CD14-positive monocyte (primary cell): ENCODE measurements at regions not wholly inside any gene's neighbourhood (a gene's known extent, or its start where the extent isn't known, plus 50 kb on each side); places are given as distances from the start of the nearest gene placed in this dataset.

Experiments
- DNase-seq, 3 donors: peaks; one replicate each; pipeline ENCODE4 v3.0.0-alpha.2; 2011 to 2022
- H2AFZ ChIP-seq: 2 replicates; pipeline ENCODE4 v1.6.0; 2012; ENCODE audit warnings: mild to moderate bottlenecking, low read depth, low read length, inconsistent platforms; ENCODE audit not compliant: insufficient read depth, poor library complexity, severe bottlenecking
- H3K27ac ChIP-seq, 2 donors: 1 replicate in 1 of 2; 2 replicates in 1 of 2; pipeline ENCODE4 v1.5.1; 2012 to 2013; ENCODE audit warnings: low read length in 2 of 2, control low read depth in 1 of 2, inconsistent platforms in 1 of 2, low read depth in 1 of 2, mild to moderate bottlenecking in 1 of 2
- H3K27me3 ChIP-seq, 2 donors: one replicate each; pipeline versions ENCODE4 v1.6.0 to v1.6.1; 2011 to 2013; ENCODE audit warnings: low read length in 2 of 2; ENCODE audit not compliant: control insufficient read depth in 2 of 2, insufficient read depth in 2 of 2
- H3K36me3 ChIP-seq, 2 donors: replicated peaks in 1 of 2; 1 replicate in 1 of 2; 2 replicates in 1 of 2; pipeline versions ENCODE4 v1.5.1 to v1.6.1; 2012 to 2013; ENCODE audit warnings: low read length in 2 of 2, control low read depth in 1 of 2, inconsistent platforms in 1 of 2, mild to moderate bottlenecking in 1 of 2; ENCODE audit not compliant: insufficient read depth in 2 of 2, control insufficient read depth in 1 of 2
- H3K4me1 ChIP-seq, 2 donors: 1 replicate in 1 of 2; 2 replicates in 1 of 2; pipeline versions ENCODE4 v1.5.1 to v1.6.1; 2012 to 2013; ENCODE audit warnings: low read length in 2 of 2, control low read depth in 1 of 2, inconsistent platforms in 1 of 2, mild to moderate bottlenecking in 1 of 2, moderate library complexity in 1 of 2; ENCODE audit not compliant: insufficient read depth in 2 of 2, control insufficient read depth in 1 of 2
- H3K4me2 ChIP-seq: replicated peaks from 2 replicates; pipeline ENCODE3; 2012; ENCODE audit warnings: low read length, moderate library complexity, mild to moderate bottlenecking; ENCODE audit not compliant: poor library complexity, severe bottlenecking; ENCODE audit errors: extremely low read depth
- H3K4me3 ChIP-seq, 3 experiments: fragments of 200-600 bp in 1 of 3; sonication (generic) in 1 of 3; replicated peaks in 1 of 3; 1 replicate in 2 of 3; 2 replicates in 1 of 3; pipeline ENCODE4 v1.5.1; 2011 to 2013; ENCODE audit warnings: low read length in 3 of 3, mild to moderate bottlenecking in 3 of 3, control low read depth in 2 of 3, low read depth in 2 of 3, inconsistent platforms in 1 of 3, moderate library complexity in 1 of 3
- H3K79me2 ChIP-seq: 2 replicates; pipeline ENCODE4 v1.6.0; 2012; ENCODE audit warnings: mild to moderate bottlenecking, control low read depth, inconsistent platforms, low read length, moderate library complexity; ENCODE audit not compliant: insufficient read depth
- H3K9ac ChIP-seq: 2 replicates; pipeline ENCODE4 v1.6.0; 2017; ENCODE audit warnings: low read length, mild to moderate bottlenecking; ENCODE audit not compliant: insufficient read depth, poor library complexity, severe bottlenecking
- H3K9me3 ChIP-seq, 2 donors: replicated peaks in 1 of 2; 1 replicate in 1 of 2; 2 replicates in 1 of 2; pipeline versions ENCODE4 v1.5.1 to v1.6.1; 2012 to 2013; ENCODE audit warnings: low read length in 2 of 2, control low read depth in 1 of 2; ENCODE audit not compliant: control insufficient read depth in 1 of 2, insufficient read depth in 1 of 2
- H4K20me1 ChIP-seq: 2 replicates; pipeline ENCODE4 v1.6.0; 2012; ENCODE audit warnings: mild to moderate bottlenecking, low read length, control low read depth, moderate library complexity; ENCODE audit not compliant: insufficient read depth
- H3K27ac Mint-ChIP-seq, 7 donors: one replicate each; pipeline ENCODE4 v1.8.0; 2020; ENCODE audit warnings: mild to moderate bottlenecking in 7 of 7, mixed read lengths in 7 of 7, moderate library complexity in 6 of 7, inconsistent platforms in 2 of 7
- H3K27me3 Mint-ChIP-seq, 3 donors: one replicate each; pipeline ENCODE4 v1.8.0; 2021 to 2022; ENCODE audit warnings: low read depth in 3 of 3, mild to moderate bottlenecking in 3 of 3, mixed read lengths in 3 of 3, moderate library complexity in 3 of 3, inconsistent platforms in 1 of 3
- H3K36me3 Mint-ChIP-seq, 2 donors: one replicate each; pipeline ENCODE4 v1.8.0; 2020; ENCODE audit warnings: mixed read lengths in 2 of 2, inconsistent platforms in 1 of 2, mild to moderate bottlenecking in 1 of 2
- H3K4me1 Mint-ChIP-seq: one replicate; pipeline ENCODE4 v1.8.0; 2020; ENCODE audit warnings: mild to moderate bottlenecking, mixed read lengths
- H3K4me3 Mint-ChIP-seq, 2 donors: one replicate each; pipeline ENCODE4 v1.8.0; 2020; ENCODE audit warnings: mild to moderate bottlenecking in 2 of 2, mixed read lengths in 2 of 2, moderate library complexity in 1 of 2
- H3K9me3 Mint-ChIP-seq, 7 donors: one replicate each; pipeline ENCODE4 v1.8.0; 2020 to 2022; ENCODE audit warnings: mixed read lengths in 7 of 7, mild to moderate bottlenecking in 6 of 7, moderate library complexity in 6 of 7, inconsistent platforms in 2 of 7
- CTCF ChIP-seq: fragments of 200-600 bp; IDR thresholded peaks from one replicate; pipeline ENCODE4 v1.8.0; 2022; ENCODE audit warnings: antibody characterized with exemption, mild to moderate bottlenecking
- WGBS: methylation state at CpG from one replicate; pipeline ENCODE4 v1.1.5; 2013; ENCODE audit warnings: missing lambda C conversion rate; ENCODE audit not compliant: insufficient coverage; 5-methylcytosine and 5-hydroxymethylcytosine counted together
- intact Hi-C, 2 donors: fragments of 100-400 bp; cut with micrococcal nuclease; formaldehyde crosslinking; loops; one replicate each; pipeline versions ENCODE4 v1.15.0 to v1.15.1; 2023

- no CpG with 5 or more reads among the region's 4 CpGs for WGBS
- no peaks in the 10 kb centered on the region for H3K27me3 ChIP-seq
- Mint-ChIP-seq H3K36me3 (no peaks in the 10 kb centered on the region), H3K4me3 (no peak overlapping the region), H3K27me3 (no peaks in the 10 kb centered on the region), H3K4me1 (no peaks in the 10 kb centered on the region), H3K9me3 (peaks cover 2 to 12% (median 7%) of the 10 kb centered on the region in 7 donors), H3K27ac (no peak overlapping the region)
- H3K79me2 ChIP-seq = no peaks in the 10 kb centered on the region
- no peak overlapping the region for H3K4me2 ChIP-seq
- no peak overlapping the region for H2AFZ ChIP-seq
- no peaks in the 10 kb centered on the region for H4K20me1 ChIP-seq
- H3K4me3 ChIP-seq = no peak overlapping the region
- H3K9me3 ChIP-seq = peaks cover 0 to 8% of the 10 kb centered on the region in 2 donors
- H3K27ac ChIP-seq = no peak overlapping the region
- no peak overlapping the region for H3K9ac ChIP-seq
- TF ChIP-seq CTCF = no peak
- no peaks in the 10 kb centered on the region for H3K4me1 ChIP-seq
- H3K36me3 ChIP-seq = no peaks in the 10 kb centered on the region
- intact Hi-C loops = no loop called here
- no peak for DNase-seq
These were observed 175.5 kb downstream of the SNX19 start for GRCh38 chr11:130740819-130741218.

- H3K9ac ChIP-seq = no peak overlapping the region
- H3K4me3 ChIP-seq = no peak overlapping the region
- H3K4me2 ChIP-seq = no peak overlapping the region
- Mint-ChIP-seq H3K4me3 (no peak overlapping the region), H3K27ac (no peak overlapping the region), H3K9me3 (peaks cover 4 to 11% (median 9%) of the 10 kb centered on the region in 7 donors), H3K4me1 (no peaks in the 10 kb centered on the region), H3K36me3 (no peaks in the 10 kb centered on the region), H3K27me3 (peaks cover 0 to 1% (median 0%) of the 10 kb centered on the region in 3 donors)
- no peak for DNase-seq
- H3K79me2 ChIP-seq = no peaks in the 10 kb centered on the region
- no peaks in the 10 kb centered on the region for H3K36me3 ChIP-seq
- WGBS = no CpG with 5 or more reads among the region's 3 CpGs
- no peaks in the 10 kb centered on the region for H4K20me1 ChIP-seq
- no peak overlapping the region for H2AFZ ChIP-seq
- no peak overlapping the region for H3K27ac ChIP-seq
- H3K4me1 ChIP-seq = no peaks in the 10 kb centered on the region
- H3K9me3 ChIP-seq = peaks cover 0 to 4% of the 10 kb centered on the region in 2 donors
- no peak for TF ChIP-seq CTCF
- H3K27me3 ChIP-seq = no peaks in the 10 kb centered on the region
- intact Hi-C loops = no loop called here
These were observed 171.5 kb downstream of the SNX19 start for GRCh38 chr11:130744794-130745193.
